Adrenal gland (tissue), 9 donors: ENCODE measurements at regions not wholly inside any gene's neighbourhood (a gene's known extent, or its start where the extent isn't known, plus 50 kb on each side); places are given as distances from the start of the nearest gene placed in this dataset.

Source experiments
- DNase-seq, 7 donors: peaks; one replicate each; pipeline ENCODE4 v3.0.0-alpha.2; 2019 to 2020
- H3K27ac ChIP-seq, 5 donors: fragments of 200-600 bp; sonication (generic) in 4 of 5; 1 replicate in 3 of 5; 2 replicates in 2 of 5; pipeline versions ENCODE4 v1.5.1 to v1.8.0; 2016 to 2020; ENCODE audit warnings: mild to moderate bottlenecking in 1 of 5
- H3K27me3 ChIP-seq: fragments of 200-600 bp; 2 replicates; pipeline ENCODE4 v1.8.0; 2021
- H3K36me3 ChIP-seq, 2 donors: fragments of 200-600 bp; replicated peaks in 1 of 2; 1 replicate in 1 of 2; 2 replicates in 1 of 2; pipeline versions ENCODE4 v1.5.1 to v1.8.0; 2018 to 2022
- H3K4me1 ChIP-seq, 2 donors: fragments of 200-600 bp; replicated peaks in 1 of 2; 1 replicate in 1 of 2; 2 replicates in 1 of 2; pipeline versions ENCODE4 v1.5.1 to v1.8.0; 2018 to 2021
- H3K4me3 ChIP-seq, 4 donors: fragments of 200-600 bp; sonication (generic) in 3 of 4; one replicate each; pipeline ENCODE4 v1.5.1; 2016 to 2018
- H3K9me3 ChIP-seq, 3 donors: fragments of 200-600 bp; sonication (generic) in 1 of 3; replicated peaks in 1 of 3; 1 replicate in 2 of 3; 2 replicates in 1 of 3; pipeline versions ENCODE4 v1.5.1 to v1.8.0; 2016 to 2021
- POLR2A ChIP-seq, 2 donors: fragments of 450-650 bp; IDR thresholded peaks; one replicate each; pipeline ENCODE4 v1.6.1; 2017; ENCODE audit warnings: antibody characterized with exemption in 2 of 2, mild to moderate bottlenecking in 2 of 2, moderate library complexity in 1 of 2
- WGBS, 4 donors: extraction: QIAGEN DNeasy Blood & Tissue Kit in 2 of 4; methylation state at CpG; one replicate each; pipeline versions ENCODE4 v1.1.5 to v1.1.7; 2013 to 2017; 5-methylcytosine and 5-hydroxymethylcytosine counted together
- intact Hi-C, 2 donors: fragments of 100-400 bp; cut with DNase I; formaldehyde crosslinking; loops; one replicate each; pipeline versions ENCODE4 v1.14.1 to v1.15.0; 2022 to 2023
- TF ChIP-seq, protein P1 (sequence below), 6 experiments: fragments of 450-650 bp in 4 of 6; fragments of 200-600 bp in 2 of 6; sonication (generic) in 1 of 6; IDR thresholded peaks; 1 replicate in 5 of 6; 2 replicates in 1 of 6; pipeline versions ENCODE4 v1.5.1 to v1.8.0; 2016 to 2021; ENCODE audit warnings: antibody characterized with exemption in 6 of 6, mild to moderate bottlenecking in 2 of 6, moderate library complexity in 1 of 6
- donor health status: healthy with polysubstance abuse.
- donor health status: Bipolar disorder and iron deficiency.
- donor health status: DM: yes; HTN: yes; CAD: no.
- donor health status: DM: no; HTN: no; CAD: no.
- donor health status: DM: no; HTN: no; CAD: no.

DNA sequence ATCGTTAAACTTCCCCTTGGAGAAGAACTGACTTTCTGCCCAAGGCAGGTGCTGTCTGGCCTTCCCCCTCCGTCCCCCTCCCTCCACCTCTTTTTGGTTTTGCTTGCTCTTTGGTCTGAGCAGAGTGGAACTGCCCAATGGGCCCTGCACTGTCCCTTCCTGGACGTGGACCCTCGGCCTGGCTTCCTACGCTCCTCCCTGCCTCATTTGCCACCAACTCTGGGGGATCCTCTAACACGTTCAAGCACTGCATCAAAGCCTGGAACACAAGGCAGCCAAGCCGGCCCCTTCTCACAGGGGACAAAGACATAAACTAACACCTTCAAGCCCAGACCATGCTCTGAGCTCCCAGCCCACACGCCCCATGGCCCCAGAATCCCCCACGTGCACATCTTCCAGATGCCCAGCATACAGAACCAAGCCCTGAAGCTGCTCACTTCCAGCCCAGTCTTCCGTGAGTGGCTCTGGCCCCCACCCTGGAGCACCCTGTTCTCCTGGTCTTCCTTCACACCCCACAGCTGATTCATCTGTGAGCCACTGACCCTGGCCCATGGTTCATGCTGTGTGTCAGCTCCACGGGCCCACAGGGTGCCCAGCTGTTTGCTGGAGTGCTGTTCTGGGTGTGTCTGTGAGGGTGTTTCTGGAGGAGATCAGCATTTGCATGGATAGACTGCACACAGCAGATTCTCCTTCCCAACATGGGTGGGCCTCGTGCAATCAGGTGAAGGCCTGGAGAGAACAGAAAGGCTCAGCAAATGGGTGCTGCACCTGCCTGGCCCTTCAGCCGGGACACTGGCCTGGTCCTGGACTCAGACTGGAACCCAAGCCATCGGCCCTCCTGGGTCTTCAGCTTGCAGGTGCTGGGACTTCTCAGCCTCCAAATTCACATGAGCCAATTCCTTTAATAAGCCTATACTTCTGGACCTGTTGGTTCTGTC, 247.1 kb upstream of the SALL3 start:
- TF ChIP-seq, protein P1, sequence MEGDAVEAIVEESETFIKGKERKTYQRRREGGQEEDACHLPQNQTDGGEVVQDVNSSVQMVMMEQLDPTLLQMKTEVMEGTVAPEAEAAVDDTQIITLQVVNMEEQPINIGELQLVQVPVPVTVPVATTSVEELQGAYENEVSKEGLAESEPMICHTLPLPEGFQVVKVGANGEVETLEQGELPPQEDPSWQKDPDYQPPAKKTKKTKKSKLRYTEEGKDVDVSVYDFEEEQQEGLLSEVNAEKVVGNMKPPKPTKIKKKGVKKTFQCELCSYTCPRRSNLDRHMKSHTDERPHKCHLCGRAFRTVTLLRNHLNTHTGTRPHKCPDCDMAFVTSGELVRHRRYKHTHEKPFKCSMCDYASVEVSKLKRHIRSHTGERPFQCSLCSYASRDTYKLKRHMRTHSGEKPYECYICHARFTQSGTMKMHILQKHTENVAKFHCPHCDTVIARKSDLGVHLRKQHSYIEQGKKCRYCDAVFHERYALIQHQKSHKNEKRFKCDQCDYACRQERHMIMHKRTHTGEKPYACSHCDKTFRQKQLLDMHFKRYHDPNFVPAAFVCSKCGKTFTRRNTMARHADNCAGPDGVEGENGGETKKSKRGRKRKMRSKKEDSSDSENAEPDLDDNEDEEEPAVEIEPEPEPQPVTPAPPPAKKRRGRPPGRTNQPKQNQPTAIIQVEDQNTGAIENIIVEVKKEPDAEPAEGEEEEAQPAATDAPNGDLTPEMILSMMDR (IDR thresholded peaks at IDR 0.05), result no peak
- no peak for TF ChIP-seq POLR2A (IDR thresholded peaks at IDR 0.05)
- Histone ChIP-seq H3K4me3 (no peak overlapping the region), H3K27me3 (no peaks in the 10 kb centered on the region), H3K36me3 (no peaks in the 10 kb centered on the region), H3K9me3 (no peaks in the 10 kb centered on the region), H3K4me1 (no peaks in the 10 kb centered on the region), H3K27ac (no peak overlapping the region)
- 58 to 67% (median 63%) methylated on average over 12 to 14 of the region's 14 CpGs for WGBS, 4 donors
- no peak for DNase-seq
- intact Hi-C loops, result no loop called here

DNA sequence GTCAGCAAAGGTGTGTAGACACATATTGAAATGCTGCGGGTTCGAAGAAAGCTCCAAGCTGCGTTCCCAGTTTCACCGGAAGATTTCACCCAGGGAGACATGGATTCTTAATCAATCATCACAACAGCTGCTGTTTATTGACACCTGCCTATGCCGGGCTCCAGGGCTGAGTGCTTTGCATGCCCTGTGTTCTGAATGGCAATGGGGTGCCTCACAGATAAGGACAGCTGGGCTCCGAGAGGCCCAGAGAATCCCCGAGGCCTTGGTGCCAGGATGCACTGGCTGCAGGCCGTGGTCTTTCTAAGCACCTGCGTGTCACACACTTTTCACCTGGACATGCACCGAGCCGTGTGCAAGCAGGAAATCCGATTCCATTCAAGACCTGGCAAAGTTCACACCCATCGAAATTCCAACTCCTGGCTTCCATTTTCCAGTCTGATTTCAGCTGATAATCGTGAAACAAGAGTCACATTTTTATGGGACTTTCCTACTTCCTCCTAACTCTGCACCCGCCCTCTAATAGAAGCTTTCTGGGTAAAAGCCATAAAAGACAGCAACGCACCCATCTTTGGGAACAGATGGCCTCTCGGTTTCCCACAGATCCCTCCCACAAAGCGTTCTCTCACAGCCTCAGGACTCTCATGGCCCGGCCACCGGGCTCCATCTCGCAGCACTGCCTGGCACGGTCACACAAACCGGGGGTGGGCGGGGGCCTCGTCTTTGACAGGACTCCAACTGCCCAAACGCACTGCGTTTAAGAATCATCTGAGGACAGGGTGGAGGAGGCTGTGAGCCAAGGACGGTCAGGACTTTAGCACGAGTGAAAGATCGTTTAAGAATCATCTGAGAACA, 245.6 kb upstream of the SALL3 start:
- intact Hi-C loops, result no loop called here
- Histone ChIP-seq H3K36me3 (no peaks in the 10 kb centered on the region), H3K27ac (no peak overlapping the region), H3K27me3 (no peaks in the 10 kb centered on the region), H3K4me1 (no peaks in the 10 kb centered on the region), H3K9me3 (no peaks in the 10 kb centered on the region), H3K4me3 (no peak overlapping the region)
- DNase-seq, result no peak
- TF ChIP-seq POLR2A (IDR thresholded peaks at IDR 0.05), result no peak
- TF ChIP-seq, protein P1 (IDR thresholded peaks at IDR 0.05), result no peak
- 73 to 79% (median 75%) methylated on average over 29 to 30 of the region's 30 CpGs for WGBS, 4 donors

DNA sequence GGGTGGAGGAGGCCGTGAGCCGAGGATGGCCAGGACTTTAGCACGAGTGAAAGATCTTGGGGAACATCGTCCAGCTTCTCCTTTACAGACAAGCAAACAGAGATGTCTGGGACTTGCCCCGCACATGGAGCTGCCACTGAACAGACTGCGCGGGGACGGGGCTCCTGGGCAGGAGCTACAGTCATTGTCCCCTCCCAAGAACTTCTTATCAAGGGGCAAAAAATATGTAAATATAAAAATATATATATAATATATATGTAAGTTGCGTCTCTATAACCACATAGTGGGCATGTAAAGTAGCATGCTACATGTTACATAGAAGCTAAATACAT, 245.0 kb upstream of the SALL3 start:
- WGBS, 4 donors, result 85 to 91% (median 86%) methylated on average over 9 of the region's 9 CpGs
- Histone ChIP-seq H3K4me3 (no peak overlapping the region), H3K27me3 (no peaks in the 10 kb centered on the region), H3K27ac (no peak overlapping the region), H3K36me3 (no peaks in the 10 kb centered on the region), H3K9me3 (no peaks in the 10 kb centered on the region), H3K4me1 (no peaks in the 10 kb centered on the region)
- no peak for DNase-seq
- intact Hi-C loops, result no loop called here
- TF ChIP-seq, protein P1 (IDR thresholded peaks at IDR 0.05), result no peak
- no peak for TF ChIP-seq POLR2A (IDR thresholded peaks at IDR 0.05)
